AG09309 (cell line): ENCODE measurements at regions not wholly inside any gene's neighbourhood (a gene's known extent, or its start where the extent isn't known, plus 50 kb on each side); places are given as distances from the start of the nearest gene placed in this dataset.

Source experiments
- DNase-seq: peaks from one replicate; pipeline ENCODE4 v3.0.0-alpha.2; 2010; ENCODE audit warnings: low read depth
- H3K4me3 ChIP-seq: 2 replicates; pipeline ENCODE4 v1.5.1; 2011; ENCODE audit warnings: mild to moderate bottlenecking, low read depth, low read length, moderate library complexity; ENCODE audit not compliant: control insufficient read depth
- CTCF ChIP-seq: IDR thresholded peaks from 2 replicates; pipeline ENCODE4 v1.5.1; 2011; ENCODE audit warnings: mild to moderate bottlenecking, low read depth, low read length, inconsistent platforms; ENCODE audit not compliant: insufficient read depth, control insufficient read depth; ENCODE audit errors: missing control alignments

GRCh38 chr1:221022331-221022730, 143.1 kb downstream of the HLX start:
- no peak for DNase-seq
- H3K4me3 ChIP-seq = no peak overlapping the region
- no peak for TF ChIP-seq CTCF

GRCh38 chr1:221023482-221023881, 144.2 kb downstream of the HLX start:
- no peak overlapping the region for H3K4me3 ChIP-seq
- no peak for TF ChIP-seq CTCF
- no peak for DNase-seq

DNA sequence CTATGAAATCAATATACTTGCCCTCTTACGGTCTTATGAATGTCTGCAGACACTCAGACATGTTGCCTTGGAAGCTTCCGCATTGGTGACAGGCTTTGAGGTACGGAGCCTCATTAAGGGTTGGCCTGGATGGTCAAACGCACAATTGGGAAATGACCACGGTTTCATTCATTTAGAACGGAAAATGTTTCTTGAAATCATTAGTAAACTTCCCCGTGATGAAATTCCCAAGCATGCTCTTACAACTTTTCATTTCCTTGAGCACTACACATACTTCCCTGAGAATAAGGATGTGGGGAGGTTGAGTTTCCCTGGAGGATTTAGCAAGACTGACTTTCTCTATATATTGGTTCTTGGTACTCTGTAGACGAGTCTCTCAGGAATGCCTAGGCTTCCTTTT, 146.3 kb downstream of the HLX start:
- H3K4me3 ChIP-seq = no peak overlapping the region
- no peak for TF ChIP-seq CTCF
- DNase-seq = no peak

DNA sequence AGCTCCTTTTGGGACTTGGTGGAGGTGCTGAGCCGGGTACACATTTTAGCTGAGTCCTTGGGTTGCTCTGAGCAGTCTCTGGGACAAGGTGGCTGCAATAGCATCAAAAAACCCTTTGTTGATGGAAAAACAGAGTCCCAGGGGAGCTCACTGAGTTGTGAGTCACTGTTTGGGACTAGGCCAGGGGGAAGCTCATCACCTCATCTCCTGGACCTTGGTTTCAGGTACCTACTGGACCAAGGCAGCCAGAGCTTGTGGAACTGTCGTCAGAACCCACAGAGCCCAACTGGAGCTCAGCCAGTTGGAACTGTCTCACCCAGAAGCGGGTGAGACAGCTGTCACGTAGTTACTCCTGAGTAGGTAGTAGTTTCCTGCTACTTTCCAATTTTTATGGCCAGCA, 146.7 kb downstream of the HLX start:
- no peak for TF ChIP-seq CTCF
- H3K4me3 ChIP-seq = no peak overlapping the region
- DNase-seq = no peak

GRCh38 chr1:221029981-221030649, 150.9 kb downstream of the HLX start:
- no peak for DNase-seq
- TF ChIP-seq CTCF = no peak
- H3K4me3 ChIP-seq = no peak overlapping the region

DNA sequence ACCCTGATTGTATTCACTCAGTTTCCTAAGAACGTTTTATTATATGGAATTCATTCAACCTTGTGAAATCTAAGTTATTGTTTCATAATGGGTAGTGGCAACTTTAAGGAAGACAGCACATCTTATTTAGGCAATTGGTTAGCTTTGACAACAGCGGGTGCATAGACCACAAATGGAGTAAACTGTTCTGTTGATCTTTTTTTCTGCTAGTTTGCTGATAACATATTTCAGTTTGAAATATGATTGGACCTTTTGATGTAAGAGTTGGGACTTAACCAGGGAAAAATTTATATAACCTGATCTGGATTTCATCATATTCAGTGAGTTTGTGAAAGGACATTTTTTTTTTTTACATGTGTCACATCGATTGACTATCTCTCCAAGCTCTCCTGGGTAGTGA, 151.7 kb downstream of the HLX start:
- no peak for DNase-seq
- TF ChIP-seq CTCF = no peak
- H3K4me3 ChIP-seq = no peak overlapping the region
